NCI-H2107 treated with DMSO at 0.1 percent for 48 hours (cell line): ENCODE measurements at regions not wholly inside any gene's neighbourhood (a gene's known extent, or its start where the extent isn't known, plus 50 kb on each side); places are given as distances from the start of the nearest gene placed in this dataset.

Experiments used
- DNase-seq: peaks from one replicate; lab custom pipeline; 2025; ENCODE audit not compliant: unreplicated experiment; lab: John Stamatoyannopoulos, UW

- DNase-seq = no peak
These were observed 640.9 kb downstream of the NPHP4 start for GRCh38 chr1:5351366-5351765.

- no peak for DNase-seq
These were observed 642.7 kb downstream of the NPHP4 start for GRCh38 chr1:5349526-5349925.

GRCh38 chr1:5348732-5349465, 643.3 kb downstream of the NPHP4 start:
- DNase-seq = no peak

GRCh38 chr1:5347726-5348125, 644.5 kb downstream of the NPHP4 start:
- no peak for DNase-seq

GRCh38 chr1:5345556-5345955, 646.7 kb downstream of the NPHP4 start:
- DNase-seq = no peak

- no peak for DNase-seq
These were observed 648.8 kb downstream of the NPHP4 start for GRCh38 chr1:5343256-5344020.

- no peak for DNase-seq
These were observed 649.4 kb downstream of the NPHP4 start for GRCh38 chr1:5342830-5343229.

- DNase-seq = no peak
These were observed 650.1 kb downstream of the NPHP4 start for GRCh38 chr1:5342172-5342571.

GRCh38 chr1:5341471-5341870, 650.8 kb downstream of the NPHP4 start:
- DNase-seq = no peak

GRCh38 chr1:5340560-5341130, 651.6 kb downstream of the NPHP4 start:
- DNase-seq = no peak

- no peak for DNase-seq
These were observed 653.8 kb downstream of the NPHP4 start for GRCh38 chr1:5338466-5338865.

- no peak for DNase-seq
These were observed 658.9 kb downstream of the NPHP4 start for GRCh38 chr1:5333291-5333690.

GRCh38 chr1:5331101-5331500, 661.1 kb downstream of the NPHP4 start:
- no peak for DNase-seq

- DNase-seq = no peak
These were observed 663.0 kb downstream of the NPHP4 start for GRCh38 chr1:5329068-5329739.

- no peak for DNase-seq
These were observed 667.3 kb downstream of the NPHP4 start for GRCh38 chr1:5324883-5325282.

GRCh38 chr1:5318143-5318816, 663.9 kb downstream of the AJAP1 start:
- no peak for DNase-seq

GRCh38 chr1:5317391-5317790, 663.0 kb downstream of the AJAP1 start:
- DNase-seq = no peak

GRCh38 chr1:5312862-5313261, 658.5 kb downstream of the AJAP1 start:
- DNase-seq = no peak

- no peak for DNase-seq
These were observed 657.9 kb downstream of the AJAP1 start for GRCh38 chr1:5312293-5312674.

- no peak for DNase-seq
These were observed 657.4 kb downstream of the AJAP1 start for GRCh38 chr1:5311634-5312292.

GRCh38 chr1:5311147-5311546, 656.7 kb downstream of the AJAP1 start:
- DNase-seq = no peak
